ENCODE measurements at regions not wholly inside any gene's neighbourhood (a gene's known extent, or its start where the extent isn't known, plus 50 kb on each side); places are given as distances from the start of the nearest gene placed in this dataset.
"Not testable (repeated sequence)": the region's sequence is repeated elsewhere in the genome, so short reads cannot be mapped to it uniquely, and the experiment has no call there.

GRCh38 chr6:115873901-115874300, 186.8 kb downstream of the FRK start:
- DNase-seq = no peak
- no peak for TF ChIP-seq GATA1 (IDR thresholded peaks at IDR 0.05; ENCODE audit: low read depth, low read length)
- no peak for TF ChIP-seq POLR2A (IDR thresholded peaks at IDR 0.05; ENCODE audit: low read length)

GRCh38 chr6:115870464-115870863, 190.2 kb downstream of the FRK start:
- no peak for TF ChIP-seq POLR2A (IDR thresholded peaks at IDR 0.05; ENCODE audit: low read length)
- TF ChIP-seq GATA1 (IDR thresholded peaks at IDR 0.05; ENCODE audit: low read depth, low read length) = no peak
- DNase-seq = no peak

GRCh38 chr6:115865914-115866313, 194.8 kb downstream of the FRK start:
- TF ChIP-seq GATA1 (IDR thresholded peaks at IDR 0.05; ENCODE audit: low read depth, low read length) (no peak), POLR2A (IDR thresholded peaks at IDR 0.05; ENCODE audit: low read length) (no peak)
- DNase-seq = no peak

GRCh38 chr6:115863211-115863610, 197.5 kb downstream of the FRK start:
- DNase-seq = no peak
- TF ChIP-seq POLR2A (IDR thresholded peaks at IDR 0.05; ENCODE audit: low read length) (no peak), GATA1 (IDR thresholded peaks at IDR 0.05; ENCODE audit: low read depth, low read length) (no peak)

- DNase-seq = not testable (repeated sequence)
Observed at GRCh38 chr6:115861658-115862057, 199.0 kb downstream of the FRK start.

GRCh38 chr6:115859577-115859976, 201.1 kb downstream of the FRK start:
- not testable (repeated sequence) for DNase-seq

GRCh38 chr6:115854866-115855665, 205.6 kb downstream of the FRK start:
- TF ChIP-seq GATA1 (IDR thresholded peaks at IDR 0.05; ENCODE audit: low read depth, low read length) (no peak), POLR2A (IDR thresholded peaks at IDR 0.05; ENCODE audit: low read length) (no peak)
- no peak for DNase-seq

GRCh38 chr6:115847671-115848070, 213.0 kb downstream of the FRK start:
- TF ChIP-seq GATA1 (IDR thresholded peaks at IDR 0.05; ENCODE audit: low read depth, low read length) = no peak
- no peak for TF ChIP-seq POLR2A (IDR thresholded peaks at IDR 0.05; ENCODE audit: low read length)

GRCh38 chr6:115843945-115844344, 216.7 kb downstream of the FRK start:
- no peak for TF ChIP-seq POLR2A (IDR thresholded peaks at IDR 0.05; ENCODE audit: low read length)
- no peak for TF ChIP-seq GATA1 (IDR thresholded peaks at IDR 0.05; ENCODE audit: low read depth, low read length)
- no peak for DNase-seq

More at GRCh38 chr6:115847671-115848070, 213.0 kb downstream of the FRK start:
- no peak for DNase-seq

- TF ChIP-seq GATA1 (IDR thresholded peaks at IDR 0.05; ENCODE audit: low read depth, low read length) (no peak), POLR2A (IDR thresholded peaks at IDR 0.05; ENCODE audit: low read length) (no peak)
- no peak for DNase-seq
Observed at GRCh38 chr6:115842338-115842737, 218.4 kb downstream of the FRK start.

- no peak for TF ChIP-seq GATA1 (IDR thresholded peaks at IDR 0.05; ENCODE audit: low read depth, low read length)
- TF ChIP-seq POLR2A (IDR thresholded peaks at IDR 0.05; ENCODE audit: low read length) = no peak
- no peak for DNase-seq
Observed at GRCh38 chr6:115839583-115840181, 221.0 kb downstream of the FRK start.

- peak; percentile 40 to 54 for DNase-seq
- no peak for TF ChIP-seq GATA1 (IDR thresholded peaks at IDR 0.05; ENCODE audit: low read depth, low read length)
- no peak for TF ChIP-seq POLR2A (IDR thresholded peaks at IDR 0.05; ENCODE audit: low read length)
Observed at GRCh38 chr6:115838763-115839401, 221.8 kb downstream of the FRK start.

GRCh38 chr6:115838216-115838615, 222.5 kb downstream of the FRK start:
- no peak for TF ChIP-seq POLR2A (IDR thresholded peaks at IDR 0.05; ENCODE audit: low read length)

GRCh38 chr6:115836374-115836773, 224.3 kb downstream of the FRK start:
- not testable (repeated sequence) for DNase-seq

More at GRCh38 chr6:115838216-115838615, 222.5 kb downstream of the FRK start:
- no peak for DNase-seq

GRCh38 chr6:115835314-115835713, 225.4 kb downstream of the FRK start:
- TF ChIP-seq GATA1 (IDR thresholded peaks at IDR 0.05; ENCODE audit: low read depth, low read length) = no peak
- TF ChIP-seq POLR2A (IDR thresholded peaks at IDR 0.05; ENCODE audit: low read length) = no peak
- DNase-seq = no peak

- not testable (repeated sequence) for DNase-seq
Observed at GRCh38 chr6:115834542-115834941, 226.1 kb downstream of the FRK start.
